Gastrocnemius medialis (tissue), 4 donors: ENCODE measurements at regions not wholly inside any gene's neighbourhood (a gene's known extent, or its start where the extent isn't known, plus 50 kb on each side); places are given as distances from the start of the nearest gene placed in this dataset.

ENCODE experiments used
- POLR2A ChIP-seq, 2 donors: fragments of 450-650 bp; IDR thresholded peaks; one replicate each; pipeline ENCODE4 v1.6.1; 2017; ENCODE audit warnings: antibody characterized with exemption in 2 of 2, mild to moderate bottlenecking in 2 of 2, moderate library complexity in 2 of 2
- TF ChIP-seq, protein P1 (sequence below), 5 experiments: fragments of 450-650 bp in 3 of 5; fragments of 200-600 bp in 2 of 5; sonication (generic) in 2 of 5; IDR thresholded peaks in 4 of 5; conservative IDR thresholded peaks in 1 of 5; 1 replicate in 4 of 5; 2 replicates in 1 of 5; pipeline ENCODE4 v1.5.1; 2016 to 2019; ENCODE audit warnings: antibody characterized with exemption in 5 of 5, mild to moderate bottlenecking in 3 of 5, moderate library complexity in 3 of 5

DNA sequence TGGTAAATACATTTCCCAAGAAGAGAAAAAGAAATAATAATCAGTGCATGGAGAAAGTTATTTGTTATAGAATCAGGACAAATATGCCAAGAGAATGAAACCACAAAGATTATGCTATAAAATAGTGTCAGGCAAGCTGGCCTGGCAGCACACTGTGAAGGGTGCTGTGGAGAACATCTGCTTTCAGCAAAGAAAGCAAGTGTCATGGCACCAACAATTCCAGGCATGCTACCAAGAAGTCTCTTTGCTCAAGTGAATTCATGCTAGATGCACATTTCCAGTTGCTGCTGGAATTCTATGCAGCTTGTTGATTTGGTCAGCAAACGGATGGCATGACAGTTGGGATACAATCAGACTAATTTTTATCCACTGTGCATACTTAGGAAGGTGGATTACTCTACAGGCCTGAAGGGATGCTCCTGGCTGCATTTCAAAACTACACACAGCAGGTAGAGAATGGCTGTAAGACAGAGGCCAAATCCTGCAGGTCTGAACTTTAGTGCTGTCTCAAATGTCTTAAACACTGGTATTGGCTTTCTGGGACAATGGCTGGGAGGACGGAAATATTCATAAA, 154.6 kb upstream of the FAT1 start:
- TF ChIP-seq, protein P1, sequence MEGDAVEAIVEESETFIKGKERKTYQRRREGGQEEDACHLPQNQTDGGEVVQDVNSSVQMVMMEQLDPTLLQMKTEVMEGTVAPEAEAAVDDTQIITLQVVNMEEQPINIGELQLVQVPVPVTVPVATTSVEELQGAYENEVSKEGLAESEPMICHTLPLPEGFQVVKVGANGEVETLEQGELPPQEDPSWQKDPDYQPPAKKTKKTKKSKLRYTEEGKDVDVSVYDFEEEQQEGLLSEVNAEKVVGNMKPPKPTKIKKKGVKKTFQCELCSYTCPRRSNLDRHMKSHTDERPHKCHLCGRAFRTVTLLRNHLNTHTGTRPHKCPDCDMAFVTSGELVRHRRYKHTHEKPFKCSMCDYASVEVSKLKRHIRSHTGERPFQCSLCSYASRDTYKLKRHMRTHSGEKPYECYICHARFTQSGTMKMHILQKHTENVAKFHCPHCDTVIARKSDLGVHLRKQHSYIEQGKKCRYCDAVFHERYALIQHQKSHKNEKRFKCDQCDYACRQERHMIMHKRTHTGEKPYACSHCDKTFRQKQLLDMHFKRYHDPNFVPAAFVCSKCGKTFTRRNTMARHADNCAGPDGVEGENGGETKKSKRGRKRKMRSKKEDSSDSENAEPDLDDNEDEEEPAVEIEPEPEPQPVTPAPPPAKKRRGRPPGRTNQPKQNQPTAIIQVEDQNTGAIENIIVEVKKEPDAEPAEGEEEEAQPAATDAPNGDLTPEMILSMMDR (IDR thresholded peaks at IDR 0.05 in 4 of 5, conservative IDR thresholded peaks at IDR 0.05 in 1 of 5): no peak
- no peak for TF ChIP-seq POLR2A (IDR thresholded peaks at IDR 0.05)
